B cell (primary cell): ENCODE measurements at regions not wholly inside any gene's neighbourhood (a gene's known extent, or its start where the extent isn't known, plus 50 kb on each side); places are given as distances from the start of the nearest gene placed in this dataset.

ENCODE experiments used
- ATAC-seq: fragments of 200-7000 bp; cut with Tn5 transposase; one replicate; pipeline ENCODE4 v1.10.0; 2021; ENCODE audit warnings: low read depth, mild to moderate bottlenecking, moderate number of reproducible peaks, moderate library complexity
- CTCF ChIA-PET: fragments of 350-600 bp; sonication (Branson Sonifier 250); formaldehyde crosslinking; loops from one replicate; lab custom pipeline; 2021; ENCODE audit warnings: antibody characterized with exemption, inconsistent platforms; lab: Charles Lee
- POLR2A ChIA-PET: fragments of 350-600 bp; sonication (Branson Sonifier 250); formaldehyde crosslinking; loops from one replicate; lab custom pipeline; 2021; ENCODE audit warnings: antibody characterized with exemption; lab: Charles Lee
- DNase-seq: peaks from one replicate; pipeline ENCODE4 v3.0.0; 2013
- H2AFZ ChIP-seq: 2 replicates; pipeline ENCODE4 v1.6.1; 2012; ENCODE audit warnings: mild to moderate bottlenecking, low read depth, low read length; ENCODE audit not compliant: insufficient read depth, poor library complexity, severe bottlenecking
- H3K27ac ChIP-seq, 2 donors: 1 replicate in 1 of 2; 2 replicates in 1 of 2; pipeline ENCODE4 v1.5.1; 2012 to 2013; ENCODE audit warnings: low read length in 2 of 2, mild to moderate bottlenecking in 2 of 2, moderate library complexity in 1 of 2
- H3K27me3 ChIP-seq, 4 experiments: fragments of 200-600 bp in 1 of 4; sonication (generic) in 1 of 4; replicated peaks in 1 of 4; 1 replicate in 2 of 4; 2 replicates in 2 of 4; pipeline versions ENCODE4 v1.6.1 to v1.7.0; 2013 to 2016; ENCODE audit warnings: low read length in 3 of 4, mild to moderate bottlenecking in 2 of 4, mixed read lengths in 1 of 4, moderate library complexity in 1 of 4; ENCODE audit not compliant: insufficient read depth in 4 of 4, control insufficient read depth in 3 of 4; ENCODE audit errors: control extremely low read depth in 1 of 4
- H3K36me3 ChIP-seq, 2 experiments: replicated peaks in 1 of 2; 1 replicate in 1 of 2; 2 replicates in 1 of 2; pipeline versions ENCODE4 v1.6.1 to v1.7.1; 2013; ENCODE audit warnings: low read length in 1 of 2; ENCODE audit not compliant: insufficient read depth in 2 of 2, control insufficient read depth in 1 of 2; ENCODE audit errors: control extremely low read depth in 1 of 2, extremely low read depth in 1 of 2
- H3K4me1 ChIP-seq, 2 donors: fragments of 200-600 bp in 1 of 2; sonication (generic) in 1 of 2; 1 replicate in 1 of 2; 2 replicates in 1 of 2; pipeline versions ENCODE4 v1.5.1 to v1.6.1; 2013 to 2017; ENCODE audit warnings: low read length in 2 of 2; ENCODE audit not compliant: control insufficient read depth in 2 of 2, insufficient read depth in 2 of 2
- H3K4me2 ChIP-seq: replicated peaks from 2 replicates; pipeline ENCODE3; 2012; ENCODE audit warnings: mild to moderate bottlenecking, low read depth, low read length; ENCODE audit not compliant: poor library complexity, severe bottlenecking
- H3K4me3 ChIP-seq, 5 experiments: fragments of 200-600 bp in 1 of 5; sonication (generic) in 1 of 5; 1 replicate in 3 of 5; 2 replicates in 2 of 5; pipeline versions ENCODE4 v1.5.1 to v1.7.0; 2011 to 2016; ENCODE audit warnings: low read length in 4 of 5, mild to moderate bottlenecking in 4 of 5, low read depth in 2 of 5, control low read depth in 1 of 5, moderate library complexity in 1 of 5; ENCODE audit not compliant: insufficient read depth in 1 of 5; ENCODE audit errors: control extremely low read depth in 1 of 5, extremely low read depth in 1 of 5
- H3K79me2 ChIP-seq: fragments of 200-600 bp; sonication (generic); one replicate; pipeline ENCODE4 v1.6.0; 2016; ENCODE audit warnings: low read length; ENCODE audit not compliant: control insufficient read depth, insufficient read depth
- H3K9ac ChIP-seq: fragments of 200-600 bp; sonication (generic); 2 replicates; pipeline ENCODE4 v1.6.1; 2017; ENCODE audit warnings: mild to moderate bottlenecking, low read length, moderate library complexity
- H3K9me3 ChIP-seq, 3 donors: one replicate each; pipeline versions ENCODE4 v1.6.1 to v1.7.1; 2013; ENCODE audit warnings: low read length in 2 of 3; ENCODE audit not compliant: control insufficient read depth in 2 of 3, insufficient read depth in 1 of 3; ENCODE audit errors: control extremely low read depth in 1 of 3
- H4K20me1 ChIP-seq: 2 replicates; pipeline ENCODE4 v1.6.0; 2012; ENCODE audit warnings: mild to moderate bottlenecking, low read length; ENCODE audit not compliant: insufficient read depth, control insufficient read depth, poor library complexity, severe bottlenecking
- H3K27ac Mint-ChIP-seq: one replicate; pipeline ENCODE4 v1.8.0; 2021; ENCODE audit warnings: mixed read lengths
- H3K27me3 Mint-ChIP-seq: one replicate; pipeline ENCODE4 v1.8.0; 2021; ENCODE audit warnings: mixed read lengths
- H3K4me1 Mint-ChIP-seq: one replicate; pipeline ENCODE4 v1.8.0; 2021; ENCODE audit warnings: mixed read lengths
- H3K4me3 Mint-ChIP-seq: one replicate; pipeline ENCODE4 v1.8.0; 2021; ENCODE audit warnings: mixed read lengths
- H3K9me3 Mint-ChIP-seq: one replicate; pipeline ENCODE4 v1.8.0; 2022; ENCODE audit warnings: mixed read lengths; ENCODE audit not compliant: insufficient read depth
- EZH2 ChIP-seq: IDR thresholded peaks from 2 replicates; pipeline ENCODE4 v1.6.1; 2012; ENCODE audit warnings: borderline replicate concordance, low read depth, mild to moderate bottlenecking, moderate library complexity, low read length; ENCODE audit not compliant: insufficient read depth, poor library complexity, severe bottlenecking
- WGBS: methylation state at CpG from one replicate; pipeline ENCODE4 v1.1.5; 2013; ENCODE audit warnings: missing lambda C conversion rate; ENCODE audit not compliant: insufficient coverage; 5-methylcytosine and 5-hydroxymethylcytosine counted together
- intact Hi-C: fragments of 100-400 bp; cut with micrococcal nuclease; formaldehyde crosslinking; loops from one replicate; pipeline ENCODE4 v1.10.0; 2022
- TF ChIP-seq, protein P1 (sequence below): fragments of 200-600 bp; IDR thresholded peaks from one replicate; pipeline ENCODE4 v1.8.0; 2022; ENCODE audit warnings: antibody characterized with exemption, mild to moderate bottlenecking

DNA sequence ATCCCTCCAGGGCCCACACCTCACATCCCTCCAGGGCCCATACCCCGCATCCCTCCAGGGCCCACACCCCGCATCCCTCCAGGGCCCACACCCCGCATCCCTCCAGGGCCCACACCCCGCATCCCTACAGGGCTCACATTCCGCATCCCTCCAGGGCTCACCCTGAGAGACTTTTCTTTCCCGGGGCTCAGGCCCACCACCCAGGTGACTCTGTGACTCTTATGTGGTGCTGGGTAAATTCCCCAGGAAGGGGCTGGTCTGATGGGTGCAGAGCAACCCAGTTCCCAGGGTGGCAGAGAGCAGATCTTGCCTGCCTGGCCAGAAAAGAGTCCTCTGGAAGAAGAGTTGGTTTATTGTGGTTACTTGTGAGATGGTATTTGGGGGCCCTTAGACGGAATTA lies 290.7 kb downstream of the TCERG1L start:
- no peak for ATAC-seq
- Histone ChIP-seq H3K4me3 (no peak overlapping the region), H3K27me3 (no peaks in the 10 kb centered on the region), H3K79me2 (no peaks in the 10 kb centered on the region), H3K27ac (no peak overlapping the region), H3K9ac (no peak overlapping the region), H2AFZ (no peak overlapping the region), H3K9me3 (peaks cover 0 to 20% (median 0%) of the 10 kb centered on the region in 3 donors), H3K4me1 (no peaks in the 10 kb centered on the region), H4K20me1 (no peaks in the 10 kb centered on the region), H3K4me2 (no peak overlapping the region), H3K36me3 (no peaks in the 10 kb centered on the region)
- ChIA-PET POLR2A (no interaction called here), CTCF (no interaction called here)
- Mint-ChIP-seq H3K4me1 (no peaks in the 10 kb centered on the region), H3K27me3 (no peaks in the 10 kb centered on the region), H3K9me3 (no peaks in the 10 kb centered on the region), H3K27ac (no peak overlapping the region), H3K4me3 (no peak overlapping the region)
- intact Hi-C loops: no loop called here
- 75% methylated on average over 4 of the region's 7 CpGs for WGBS
- DNase-seq: no peak
- TF ChIP-seq, protein P1, sequence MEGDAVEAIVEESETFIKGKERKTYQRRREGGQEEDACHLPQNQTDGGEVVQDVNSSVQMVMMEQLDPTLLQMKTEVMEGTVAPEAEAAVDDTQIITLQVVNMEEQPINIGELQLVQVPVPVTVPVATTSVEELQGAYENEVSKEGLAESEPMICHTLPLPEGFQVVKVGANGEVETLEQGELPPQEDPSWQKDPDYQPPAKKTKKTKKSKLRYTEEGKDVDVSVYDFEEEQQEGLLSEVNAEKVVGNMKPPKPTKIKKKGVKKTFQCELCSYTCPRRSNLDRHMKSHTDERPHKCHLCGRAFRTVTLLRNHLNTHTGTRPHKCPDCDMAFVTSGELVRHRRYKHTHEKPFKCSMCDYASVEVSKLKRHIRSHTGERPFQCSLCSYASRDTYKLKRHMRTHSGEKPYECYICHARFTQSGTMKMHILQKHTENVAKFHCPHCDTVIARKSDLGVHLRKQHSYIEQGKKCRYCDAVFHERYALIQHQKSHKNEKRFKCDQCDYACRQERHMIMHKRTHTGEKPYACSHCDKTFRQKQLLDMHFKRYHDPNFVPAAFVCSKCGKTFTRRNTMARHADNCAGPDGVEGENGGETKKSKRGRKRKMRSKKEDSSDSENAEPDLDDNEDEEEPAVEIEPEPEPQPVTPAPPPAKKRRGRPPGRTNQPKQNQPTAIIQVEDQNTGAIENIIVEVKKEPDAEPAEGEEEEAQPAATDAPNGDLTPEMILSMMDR: no peak
- TF ChIP-seq EZH2: no peak

DNA sequence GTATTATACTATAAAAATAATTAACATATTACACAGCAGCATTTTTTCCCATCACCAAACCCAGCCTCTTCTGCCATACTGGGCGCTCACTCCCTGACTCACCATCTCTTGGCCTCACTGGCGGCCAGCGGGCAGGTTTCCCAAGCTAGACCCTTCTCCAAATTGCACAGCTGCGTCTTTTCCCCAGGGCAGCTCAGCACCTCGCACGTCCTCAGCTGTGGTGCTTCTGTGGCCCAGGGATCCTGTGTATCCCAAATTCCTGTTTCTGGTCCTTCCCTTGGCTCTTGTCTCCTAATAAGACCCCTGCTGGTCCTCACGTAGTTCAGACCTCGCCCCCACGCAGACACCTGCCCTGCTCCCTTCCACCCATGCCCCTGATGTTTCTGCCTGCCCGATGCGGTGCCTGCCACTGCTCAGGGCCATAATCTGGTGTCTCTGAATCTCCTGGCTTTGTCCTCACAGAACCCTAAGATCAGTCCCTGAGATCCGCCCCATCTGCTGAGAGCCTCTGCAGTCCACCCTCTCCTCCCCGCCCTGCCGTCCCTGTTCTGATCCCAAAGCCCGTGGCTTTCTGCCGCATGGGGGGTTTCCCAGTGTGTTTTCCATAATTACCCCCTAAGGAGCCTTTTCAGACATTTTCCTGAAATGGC lies 290.1 kb downstream of the TCERG1L start:
- H4K20me1 ChIP-seq: no peaks in the 10 kb centered on the region
- H3K79me2 ChIP-seq: no peaks in the 10 kb centered on the region
- POLR2A ChIA-PET: no interaction called here
- Mint-ChIP-seq H3K27me3 (no peaks in the 10 kb centered on the region), H3K9me3 (no peaks in the 10 kb centered on the region), H3K4me1 (no peaks in the 10 kb centered on the region), H3K27ac (no peak overlapping the region), H3K4me3 (no peak overlapping the region)
- CTCF ChIA-PET: no interaction called here
- peaks cover 0 to 23% (median 0%) of the 10 kb centered on the region in 3 donors for H3K9me3 ChIP-seq
- no peak overlapping the region for H3K4me2 ChIP-seq
- H3K9ac ChIP-seq: no peak overlapping the region
- WGBS: 90% methylated on average over 14 of the region's 16 CpGs
- ATAC-seq (no peak), DNase-seq (no peak)
- no peak overlapping the region for H2AFZ ChIP-seq
- intact Hi-C loops: no loop called here
- no peak overlapping the region for H3K27ac ChIP-seq
- H3K27me3 ChIP-seq: no peaks in the 10 kb centered on the region
- no peaks in the 10 kb centered on the region for H3K4me1 ChIP-seq
- no peak for TF ChIP-seq EZH2
- TF ChIP-seq, protein P1: no peak
- H3K4me3 ChIP-seq: no peak overlapping the region
- no peaks in the 10 kb centered on the region for H3K36me3 ChIP-seq
